Natural killer cell (primary cell): ENCODE measurements at regions not wholly inside any gene's neighbourhood (a gene's known extent, or its start where the extent isn't known, plus 50 kb on each side); places are given as distances from the start of the nearest gene placed in this dataset.

Experiments
- ATAC-seq, 3 donors: fragments of 150-1000 bp in 2 of 3; fragments of 200-7000 bp in 1 of 3; cut with Tn5 transposase; 1 replicate in 1 of 3; 2 replicates in 2 of 3; pipeline ENCODE4 v1.10.0; 2021; ENCODE audit warnings: mild to moderate bottlenecking in 2 of 3, moderate library complexity in 2 of 3
- DNase-seq, 2 donors: peaks; one replicate each; pipeline versions ENCODE4 v3.0.0 to v3.0.0-alpha.2; 2013 to 2021; ENCODE audit warnings: mixed read lengths in 1 of 2
- H3K27ac ChIP-seq: one replicate; pipeline ENCODE4 v1.5.1; 2013; ENCODE audit warnings: mild to moderate bottlenecking, low read length
- H3K27me3 ChIP-seq: one replicate; pipeline ENCODE4 v1.6.1; 2013; ENCODE audit warnings: low read length; ENCODE audit not compliant: control insufficient read depth, insufficient read depth
- H3K36me3 ChIP-seq: one replicate; pipeline ENCODE4 v1.6.1; 2013; ENCODE audit warnings: low read length; ENCODE audit not compliant: control insufficient read depth, insufficient read depth
- H3K4me1 ChIP-seq: one replicate; pipeline ENCODE4 v1.6.1; 2013; ENCODE audit warnings: low read length; ENCODE audit not compliant: control insufficient read depth, insufficient read depth
- H3K4me3 ChIP-seq: one replicate; pipeline ENCODE4 v1.5.1; 2013; ENCODE audit warnings: low read length
- H3K9me3 ChIP-seq: one replicate; pipeline ENCODE4 v1.6.1; 2013; ENCODE audit warnings: low read length; ENCODE audit not compliant: control insufficient read depth, insufficient read depth
- H3K27ac Mint-ChIP-seq, 2 donors: one replicate each; pipeline ENCODE4 v1.8.0; 2022; ENCODE audit warnings: mild to moderate bottlenecking in 2 of 2, mixed read lengths in 2 of 2, moderate library complexity in 1 of 2
- H3K27me3 Mint-ChIP-seq, 2 donors: one replicate each; pipeline ENCODE4 v1.8.0; 2022; ENCODE audit warnings: low read depth in 2 of 2, mixed read lengths in 2 of 2
- H3K36me3 Mint-ChIP-seq: one replicate; pipeline ENCODE4 v1.8.0; 2022; ENCODE audit warnings: mixed read lengths
- H3K4me1 Mint-ChIP-seq, 2 donors: one replicate each; pipeline ENCODE4 v1.8.0; 2022; ENCODE audit warnings: mixed read lengths in 2 of 2
- H3K4me3 Mint-ChIP-seq: one replicate; pipeline ENCODE4 v1.8.0; 2022; ENCODE audit warnings: mild to moderate bottlenecking, moderate library complexity, mixed read lengths
- H3K9me3 Mint-ChIP-seq, 2 donors: one replicate each; pipeline ENCODE4 v1.8.0; 2022; ENCODE audit warnings: mixed read lengths in 2 of 2
- WGBS: methylation state at CpG from one replicate; pipeline ENCODE4 v1.1.7; 2013; ENCODE audit warnings: missing lambda C conversion rate; ENCODE audit not compliant: insufficient coverage; 5-methylcytosine and 5-hydroxymethylcytosine counted together
- intact Hi-C: fragments of 100-400 bp; cut with micrococcal nuclease; formaldehyde crosslinking; loops from one replicate; pipeline ENCODE4 v1.14.2; 2022
- TF ChIP-seq, protein P1 (sequence below): fragments of 200-600 bp; IDR thresholded peaks from one replicate; pipeline ENCODE4 v1.8.0; 2022; ENCODE audit warnings: antibody characterized with exemption

DNA sequence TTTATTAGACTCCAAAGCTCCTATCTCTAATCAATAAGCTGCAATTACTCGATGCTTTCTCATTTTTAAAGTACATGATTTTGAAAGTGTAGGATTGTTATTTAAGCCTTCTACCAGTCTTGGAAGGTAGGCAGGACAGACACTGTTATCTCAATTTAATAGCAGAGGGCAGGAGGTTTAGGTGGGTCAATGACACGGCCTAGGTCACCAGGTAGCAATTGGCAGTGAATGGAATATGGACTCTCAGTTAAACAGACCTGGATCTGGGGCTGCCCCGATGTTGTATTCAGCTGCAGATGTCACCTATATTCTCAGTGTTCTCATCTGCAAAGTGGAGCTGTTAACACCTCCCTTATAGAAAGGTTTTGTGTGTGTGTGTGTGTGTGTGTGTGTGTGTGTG lies 124.4 kb upstream of the ANKFN1 start:
- Mint-ChIP-seq H3K27me3 (peaks cover 13 to 14% of the 10 kb centered on the region in 2 donors), H3K27ac (no peak overlapping the region), H3K4me3 (no peak overlapping the region), H3K36me3 (no peaks in the 10 kb centered on the region), H3K4me1 (no peaks in the 10 kb centered on the region), H3K9me3 (peaks cover 4% of the 10 kb centered on the region in 2 donors)
- 77% methylated on average over 2 of the region's 3 CpGs for WGBS
- H3K36me3 ChIP-seq = no peaks in the 10 kb centered on the region
- H3K4me1 ChIP-seq = no peaks in the 10 kb centered on the region
- H3K4me3 ChIP-seq = no peak overlapping the region
- H3K27me3 ChIP-seq = no peaks in the 10 kb centered on the region
- DNase-seq (no peak), ATAC-seq (no peak)
- no peak overlapping the region for H3K27ac ChIP-seq
- H3K9me3 ChIP-seq = no peaks in the 10 kb centered on the region
- intact Hi-C loops = no loop called here
- TF ChIP-seq, protein P1, sequence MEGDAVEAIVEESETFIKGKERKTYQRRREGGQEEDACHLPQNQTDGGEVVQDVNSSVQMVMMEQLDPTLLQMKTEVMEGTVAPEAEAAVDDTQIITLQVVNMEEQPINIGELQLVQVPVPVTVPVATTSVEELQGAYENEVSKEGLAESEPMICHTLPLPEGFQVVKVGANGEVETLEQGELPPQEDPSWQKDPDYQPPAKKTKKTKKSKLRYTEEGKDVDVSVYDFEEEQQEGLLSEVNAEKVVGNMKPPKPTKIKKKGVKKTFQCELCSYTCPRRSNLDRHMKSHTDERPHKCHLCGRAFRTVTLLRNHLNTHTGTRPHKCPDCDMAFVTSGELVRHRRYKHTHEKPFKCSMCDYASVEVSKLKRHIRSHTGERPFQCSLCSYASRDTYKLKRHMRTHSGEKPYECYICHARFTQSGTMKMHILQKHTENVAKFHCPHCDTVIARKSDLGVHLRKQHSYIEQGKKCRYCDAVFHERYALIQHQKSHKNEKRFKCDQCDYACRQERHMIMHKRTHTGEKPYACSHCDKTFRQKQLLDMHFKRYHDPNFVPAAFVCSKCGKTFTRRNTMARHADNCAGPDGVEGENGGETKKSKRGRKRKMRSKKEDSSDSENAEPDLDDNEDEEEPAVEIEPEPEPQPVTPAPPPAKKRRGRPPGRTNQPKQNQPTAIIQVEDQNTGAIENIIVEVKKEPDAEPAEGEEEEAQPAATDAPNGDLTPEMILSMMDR = no peak

DNA sequence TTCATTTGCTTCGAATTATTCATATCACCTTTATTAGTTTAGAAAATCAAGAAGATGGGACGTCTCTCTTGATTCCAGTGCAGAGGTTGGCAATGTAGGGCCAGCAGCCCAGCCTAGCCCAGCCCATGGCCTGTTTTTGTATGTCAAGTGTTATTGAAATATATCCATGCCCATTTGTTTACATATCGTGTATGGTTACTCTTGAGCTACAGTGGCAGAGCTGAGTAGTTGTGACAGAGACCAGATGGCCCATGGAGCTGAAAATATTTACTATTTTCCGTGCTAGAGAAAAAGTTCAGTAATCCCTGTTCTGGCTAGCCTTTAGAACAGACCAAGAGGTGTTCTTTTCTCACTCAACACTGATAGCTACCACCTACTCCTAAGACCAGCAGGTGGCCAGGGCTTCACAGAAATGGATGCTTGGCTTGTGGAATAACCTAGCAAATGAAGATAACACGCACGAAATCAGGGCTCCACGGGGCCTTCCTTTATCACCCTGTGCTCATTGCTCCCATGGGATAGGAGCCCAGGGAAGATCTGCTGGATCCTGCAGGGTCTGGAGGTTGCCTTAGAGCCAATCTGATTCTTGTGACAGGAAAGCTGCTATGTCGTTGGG lies 123.2 kb upstream of the ANKFN1 start:
- H3K36me3 Mint-ChIP-seq = no peaks in the 10 kb centered on the region
- no peaks in the 10 kb centered on the region for H3K9me3 ChIP-seq
- H3K9me3 Mint-ChIP-seq = peaks cover 4% of the 10 kb centered on the region in 2 donors
- no peaks in the 10 kb centered on the region for H3K4me1 Mint-ChIP-seq
- no peak for ATAC-seq
- H3K27me3 Mint-ChIP-seq = peaks cover 14 to 17% of the 10 kb centered on the region in 2 donors
- H3K27ac ChIP-seq = no peak overlapping the region
- TF ChIP-seq, protein P1 = no peak
- intact Hi-C loops = no loop called here
- H3K4me3 Mint-ChIP-seq = no peak overlapping the region
- H3K4me3 ChIP-seq = no peak overlapping the region
- no peaks in the 10 kb centered on the region for H3K36me3 ChIP-seq
- H3K4me1 ChIP-seq = no peaks in the 10 kb centered on the region
- no peak overlapping the region for H3K27ac Mint-ChIP-seq
- WGBS = 87% methylated on average over 7 of the region's 8 CpGs
- no peak for DNase-seq
- no peaks in the 10 kb centered on the region for H3K27me3 ChIP-seq

DNA sequence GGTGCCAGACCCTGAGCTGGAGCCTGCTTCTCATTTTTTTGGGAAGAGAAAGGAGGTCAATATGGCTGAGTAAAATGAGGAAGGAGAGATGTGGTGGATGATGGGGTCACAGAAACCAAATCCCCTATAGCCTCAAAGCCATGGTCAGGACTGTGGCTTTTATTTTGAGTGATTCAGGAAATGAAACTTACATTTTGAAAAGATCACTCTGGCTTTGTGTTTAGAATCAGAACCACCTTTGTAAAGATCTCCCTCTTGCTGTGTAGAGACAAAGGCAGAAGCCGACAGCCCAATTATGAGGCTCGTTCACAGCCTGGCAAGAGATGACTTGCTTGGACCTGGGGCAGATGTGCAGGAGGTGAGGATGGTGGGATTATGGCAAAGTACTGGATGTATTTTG lies 121.6 kb upstream of the ANKFN1 start:
- ATAC-seq = no peak
- Mint-ChIP-seq H3K27me3 (peaks cover 14 to 17% of the 10 kb centered on the region in 2 donors), H3K4me3 (no peak overlapping the region), H3K4me1 (no peaks in the 10 kb centered on the region), H3K27ac (no peak overlapping the region), H3K9me3 (peaks cover 4% of the 10 kb centered on the region in 2 donors), H3K36me3 (no peaks in the 10 kb centered on the region)
- Histone ChIP-seq H3K9me3 (no peaks in the 10 kb centered on the region), H3K36me3 (no peaks in the 10 kb centered on the region), H3K4me1 (no peaks in the 10 kb centered on the region), H3K27me3 (no peaks in the 10 kb centered on the region), H3K4me3 (no peak overlapping the region), H3K27ac (no peak overlapping the region)
- DNase-seq = no peak
- intact Hi-C loops = no loop called here
- TF ChIP-seq, protein P1 = no peak
- 27% methylated on average over 2 of the region's 2 CpGs for WGBS

DNA sequence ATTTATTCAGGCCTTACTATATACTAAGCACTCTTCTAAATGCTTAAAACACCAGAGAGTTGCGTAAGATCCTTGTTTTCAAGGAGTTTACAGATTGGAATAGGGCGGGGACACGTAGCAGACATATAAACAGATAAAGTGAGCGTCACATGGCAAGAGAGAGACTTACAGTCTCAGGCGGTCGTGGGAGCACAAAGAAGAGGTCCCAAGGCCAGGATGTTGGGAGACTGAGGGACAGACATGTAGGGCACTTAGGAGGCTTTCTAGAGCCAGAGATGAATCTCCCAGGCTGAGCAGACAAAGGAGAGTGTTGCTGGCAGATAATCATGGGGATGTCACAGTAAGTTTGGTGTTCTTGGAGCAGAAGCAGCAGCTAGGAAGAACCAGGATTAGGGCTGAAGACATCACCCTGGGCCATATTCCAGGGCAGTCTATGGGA lies 119.1 kb upstream of the ANKFN1 start:
- no peak for DNase-seq

More for the DNA sequence above, 119.1 kb upstream of the ANKFN1 start:
- WGBS = 90% methylated on average over 6 of the region's 6 CpGs
- Mint-ChIP-seq H3K27ac (no peak overlapping the region), H3K27me3 (peaks cover 14 to 17% of the 10 kb centered on the region in 2 donors), H3K36me3 (no peaks in the 10 kb centered on the region), H3K9me3 (peaks cover 4% of the 10 kb centered on the region in 2 donors), H3K4me3 (no peak overlapping the region), H3K4me1 (no peaks in the 10 kb centered on the region)
- ATAC-seq = no peak
- Histone ChIP-seq H3K36me3 (no peaks in the 10 kb centered on the region), H3K4me3 (no peak overlapping the region), H3K9me3 (no peaks in the 10 kb centered on the region), H3K27me3 (no peaks in the 10 kb centered on the region), H3K27ac (no peak overlapping the region), H3K4me1 (no peaks in the 10 kb centered on the region)
- TF ChIP-seq, protein P1 = no peak
- intact Hi-C loops = no loop called here
